Esophagus squamous epithelium (tissue), 4 donors: ENCODE measurements at regions not wholly inside any gene's neighbourhood (a gene's known extent, or its start where the extent isn't known, plus 50 kb on each side); places are given as distances from the start of the nearest gene placed in this dataset.

Source experiments
- POLR2A ChIP-seq, 4 donors: fragments of 450-650 bp; IDR thresholded peaks; one replicate each; pipeline ENCODE4 v1.6.1; 2017; ENCODE audit warnings: antibody characterized with exemption in 4 of 4, mild to moderate bottlenecking in 4 of 4, moderate library complexity in 3 of 4
- TF ChIP-seq, protein P1 (sequence below), 6 experiments: fragments of 450-650 bp in 4 of 6; fragments of 200-600 bp in 2 of 6; sonication (generic) in 2 of 6; IDR thresholded peaks; one replicate each; pipeline ENCODE4 v1.5.1; 2016 to 2019; ENCODE audit warnings: antibody characterized with exemption in 6 of 6, mild to moderate bottlenecking in 4 of 6, moderate library complexity in 4 of 6

DNA sequence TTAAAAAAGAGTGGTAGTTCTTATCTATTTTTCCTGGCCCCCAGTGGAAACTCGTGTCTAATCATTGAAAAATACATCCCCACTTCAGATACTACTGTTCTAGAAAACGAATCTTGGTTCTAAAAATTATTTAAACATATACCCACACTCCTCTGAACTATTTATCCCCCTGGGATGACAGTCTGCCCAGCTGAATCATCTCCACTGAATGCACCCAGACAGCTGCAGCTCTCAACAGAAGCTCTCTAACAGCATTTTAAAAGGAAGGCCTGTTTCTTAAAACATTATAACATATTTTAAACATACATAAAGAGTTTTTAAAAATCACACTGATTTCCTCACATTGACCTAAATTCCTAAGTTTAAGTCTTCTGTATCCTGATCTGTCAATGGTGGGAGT is 544.6 kb upstream of the PHF14 start:
- TF ChIP-seq, protein P1, sequence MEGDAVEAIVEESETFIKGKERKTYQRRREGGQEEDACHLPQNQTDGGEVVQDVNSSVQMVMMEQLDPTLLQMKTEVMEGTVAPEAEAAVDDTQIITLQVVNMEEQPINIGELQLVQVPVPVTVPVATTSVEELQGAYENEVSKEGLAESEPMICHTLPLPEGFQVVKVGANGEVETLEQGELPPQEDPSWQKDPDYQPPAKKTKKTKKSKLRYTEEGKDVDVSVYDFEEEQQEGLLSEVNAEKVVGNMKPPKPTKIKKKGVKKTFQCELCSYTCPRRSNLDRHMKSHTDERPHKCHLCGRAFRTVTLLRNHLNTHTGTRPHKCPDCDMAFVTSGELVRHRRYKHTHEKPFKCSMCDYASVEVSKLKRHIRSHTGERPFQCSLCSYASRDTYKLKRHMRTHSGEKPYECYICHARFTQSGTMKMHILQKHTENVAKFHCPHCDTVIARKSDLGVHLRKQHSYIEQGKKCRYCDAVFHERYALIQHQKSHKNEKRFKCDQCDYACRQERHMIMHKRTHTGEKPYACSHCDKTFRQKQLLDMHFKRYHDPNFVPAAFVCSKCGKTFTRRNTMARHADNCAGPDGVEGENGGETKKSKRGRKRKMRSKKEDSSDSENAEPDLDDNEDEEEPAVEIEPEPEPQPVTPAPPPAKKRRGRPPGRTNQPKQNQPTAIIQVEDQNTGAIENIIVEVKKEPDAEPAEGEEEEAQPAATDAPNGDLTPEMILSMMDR (IDR thresholded peaks at IDR 0.05), result no peak
- no peak for TF ChIP-seq POLR2A (IDR thresholded peaks at IDR 0.05)
